ENCODE measurements at regions not wholly inside any gene's neighbourhood (a gene's known extent, or its start where the extent isn't known, plus 50 kb on each side); places are given as distances from the start of the nearest gene placed in this dataset.

DNA sequence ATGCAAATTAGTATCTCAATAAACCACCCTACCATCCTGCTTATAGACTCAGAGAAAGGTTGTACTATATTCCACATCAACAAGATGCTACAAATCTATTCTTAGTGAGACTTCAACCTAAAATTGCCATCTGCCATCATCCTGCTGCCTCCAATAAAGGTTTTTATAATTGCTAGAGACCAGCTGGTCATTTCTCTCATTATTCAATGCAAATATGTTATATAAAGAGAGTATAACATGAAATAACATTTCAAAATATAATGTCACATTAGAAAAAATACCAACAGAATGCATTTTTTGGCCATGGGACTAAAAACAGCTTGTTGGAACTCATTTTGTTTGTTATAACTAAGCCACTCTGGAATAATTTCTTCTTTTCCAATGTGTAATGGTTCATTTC lies 247.3 kb downstream of the LRIG3 start:
- TF ChIP-seq, protein P1, sequence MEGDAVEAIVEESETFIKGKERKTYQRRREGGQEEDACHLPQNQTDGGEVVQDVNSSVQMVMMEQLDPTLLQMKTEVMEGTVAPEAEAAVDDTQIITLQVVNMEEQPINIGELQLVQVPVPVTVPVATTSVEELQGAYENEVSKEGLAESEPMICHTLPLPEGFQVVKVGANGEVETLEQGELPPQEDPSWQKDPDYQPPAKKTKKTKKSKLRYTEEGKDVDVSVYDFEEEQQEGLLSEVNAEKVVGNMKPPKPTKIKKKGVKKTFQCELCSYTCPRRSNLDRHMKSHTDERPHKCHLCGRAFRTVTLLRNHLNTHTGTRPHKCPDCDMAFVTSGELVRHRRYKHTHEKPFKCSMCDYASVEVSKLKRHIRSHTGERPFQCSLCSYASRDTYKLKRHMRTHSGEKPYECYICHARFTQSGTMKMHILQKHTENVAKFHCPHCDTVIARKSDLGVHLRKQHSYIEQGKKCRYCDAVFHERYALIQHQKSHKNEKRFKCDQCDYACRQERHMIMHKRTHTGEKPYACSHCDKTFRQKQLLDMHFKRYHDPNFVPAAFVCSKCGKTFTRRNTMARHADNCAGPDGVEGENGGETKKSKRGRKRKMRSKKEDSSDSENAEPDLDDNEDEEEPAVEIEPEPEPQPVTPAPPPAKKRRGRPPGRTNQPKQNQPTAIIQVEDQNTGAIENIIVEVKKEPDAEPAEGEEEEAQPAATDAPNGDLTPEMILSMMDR (conservative IDR thresholded peaks at IDR 0.05 in 1 of 2, IDR thresholded peaks at IDR 0.05 in 1 of 2; ENCODE audit: extremely low read depth in 1 of 2, insufficient read depth in 1 of 2, low read depth in 1 of 2, low read length in 2 of 2) = no peak
- TF ChIP-seq EZH2 (IDR thresholded peaks at IDR 0.05; ENCODE audit: borderline replicate concordance, low read length) = no peak

All from mammary epithelial cell (primary cell).